ENCODE measurements at regions not wholly inside any gene's neighbourhood (a gene's known extent, or its start where the extent isn't known, plus 50 kb on each side); places are given as distances from the start of the nearest gene placed in this dataset.

DNA sequence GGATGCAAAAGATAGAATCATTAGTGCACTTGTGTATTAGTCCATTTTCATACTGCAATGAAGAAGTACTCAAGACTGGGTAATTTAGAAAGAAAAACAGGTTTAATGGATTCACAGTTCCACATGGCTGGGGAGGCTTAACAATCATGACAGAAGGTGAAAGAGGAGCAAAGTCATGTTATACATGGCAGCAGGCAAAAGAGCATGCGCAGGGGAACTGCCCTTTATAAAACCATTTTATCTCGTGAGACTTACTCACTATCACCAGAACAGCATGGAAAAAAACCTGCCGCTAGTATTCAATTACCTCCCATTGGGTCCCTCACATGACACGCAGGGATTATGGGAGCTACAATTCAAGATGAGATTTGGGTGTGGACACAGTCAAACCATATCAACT lies 129.4 kb downstream of the SCG2 start:
- TF ChIP-seq RXRA (IDR thresholded peaks at IDR 0.05; ENCODE audit: borderline replicate concordance, low read depth) (no peak), USF2 (IDR thresholded peaks at IDR 0.05; ENCODE audit: borderline replicate concordance, low read depth, low read length) (no peak), CTCF (IDR thresholded peaks at IDR 0.05) (no peak), POLR2AphosphoS5 (IDR thresholded peaks at IDR 0.05; ENCODE audit: low read depth, low read length) (no peak)

Measured in SK-N-SH (cell line).